SH-SY5Y (cell line): ENCODE measurements at regions not wholly inside any gene's neighbourhood (a gene's known extent, or its start where the extent isn't known, plus 50 kb on each side); places are given as distances from the start of the nearest gene placed in this dataset.

Source experiments
- GATA2 ChIP-seq: IDR thresholded peaks from 2 replicates; pipeline ENCODE4 v1.6.1; 2011; ENCODE audit warnings: mild to moderate bottlenecking, low read depth, low read length
- GATA3 ChIP-seq: IDR thresholded peaks from 2 replicates; pipeline ENCODE4 v1.6.1; 2011; ENCODE audit warnings: low read depth, mild to moderate bottlenecking, low read length, moderate library complexity

DNA sequence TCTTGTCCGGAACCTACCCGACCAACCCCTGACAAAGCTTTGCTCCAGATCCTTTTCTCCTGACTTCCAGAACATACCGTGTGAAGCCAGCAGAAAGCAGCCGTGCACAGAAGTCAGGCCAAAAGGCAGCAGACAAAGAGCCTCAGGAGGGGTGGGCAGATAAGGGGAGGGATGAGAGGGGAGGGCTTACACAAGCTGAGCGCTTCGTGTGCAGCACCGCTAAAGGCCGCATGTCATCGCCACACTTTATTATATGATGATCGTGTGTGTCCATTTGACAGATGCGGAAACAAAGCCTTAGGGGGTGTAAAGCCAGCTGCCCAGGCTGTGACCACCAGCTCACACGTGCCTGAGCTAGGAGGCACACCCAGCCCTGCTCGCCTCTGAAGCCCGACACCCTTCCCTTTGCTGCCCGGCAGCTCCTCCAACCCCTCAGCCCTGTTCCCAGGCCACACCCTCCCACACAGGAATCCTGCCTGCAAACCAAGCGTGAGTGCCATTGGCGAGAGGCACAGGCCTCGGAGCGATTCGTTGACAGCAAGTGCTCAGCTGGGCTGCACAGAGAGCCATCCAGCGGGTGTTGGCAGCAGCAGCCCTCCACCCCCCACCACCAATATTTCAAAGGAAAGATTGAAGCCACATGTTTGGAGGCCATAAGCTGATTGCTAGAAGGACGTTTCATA lies 170.5 kb upstream of the SMIM23 start:
- no peak for TF ChIP-seq GATA3
- TF ChIP-seq GATA2, result no peak

GRCh38 chr5:171615705-171616640 lies 169.6 kb upstream of the SMIM23 start:
- TF ChIP-seq GATA3 (no peak), GATA2 (no peak)

GRCh38 chr5:171617266-171617665 lies 168.4 kb upstream of the SMIM23 start:
- TF ChIP-seq GATA3 (no peak), GATA2 (no peak)

DNA sequence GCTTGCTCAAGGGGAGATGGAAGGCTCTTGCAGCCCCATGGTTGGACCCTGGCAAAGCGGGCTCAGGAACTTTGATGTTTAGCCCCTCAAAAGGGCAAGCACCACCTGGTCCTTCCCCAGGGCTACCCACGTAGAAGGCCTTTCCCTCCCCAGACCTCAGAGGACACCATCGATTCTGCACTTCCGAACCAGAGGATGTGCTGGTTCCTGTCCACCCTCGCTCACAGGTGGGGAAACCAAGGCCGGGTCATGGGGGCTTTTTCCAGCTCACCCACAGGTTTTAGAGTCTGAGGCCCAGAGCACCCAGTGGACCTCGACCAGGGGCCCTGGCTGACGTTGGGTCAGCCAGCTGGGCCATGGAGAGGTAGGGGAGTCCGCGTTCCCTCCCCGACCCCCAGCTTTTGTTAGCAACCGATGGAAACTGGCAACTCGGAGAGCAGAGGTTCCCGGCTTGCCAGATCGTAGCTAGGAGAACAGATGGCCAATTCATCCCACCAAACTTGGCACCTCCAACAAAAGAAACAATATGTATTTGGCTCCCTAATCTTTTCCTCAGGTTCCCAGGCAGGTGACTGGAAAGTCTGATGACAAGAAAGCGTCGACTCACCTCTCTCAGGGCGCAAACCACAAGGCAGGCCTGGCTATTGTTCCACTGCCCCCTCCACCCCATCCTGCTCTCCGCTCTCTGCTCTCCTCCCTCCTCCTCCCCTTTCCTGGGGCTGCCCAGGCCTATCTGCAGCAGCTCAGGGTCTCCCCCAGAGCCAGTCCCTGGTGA lies 167.6 kb upstream of the SMIM23 start:
- TF ChIP-seq GATA2 (no peak), GATA3 (no peak)

GRCh38 chr5:171619196-171619595 lies 166.4 kb upstream of the SMIM23 start:
- TF ChIP-seq GATA3 (no peak), GATA2 (no peak)

GRCh38 chr5:171619744-171620143 lies 165.9 kb upstream of the SMIM23 start:
- TF ChIP-seq GATA2 (no peak), GATA3 (no peak)

DNA sequence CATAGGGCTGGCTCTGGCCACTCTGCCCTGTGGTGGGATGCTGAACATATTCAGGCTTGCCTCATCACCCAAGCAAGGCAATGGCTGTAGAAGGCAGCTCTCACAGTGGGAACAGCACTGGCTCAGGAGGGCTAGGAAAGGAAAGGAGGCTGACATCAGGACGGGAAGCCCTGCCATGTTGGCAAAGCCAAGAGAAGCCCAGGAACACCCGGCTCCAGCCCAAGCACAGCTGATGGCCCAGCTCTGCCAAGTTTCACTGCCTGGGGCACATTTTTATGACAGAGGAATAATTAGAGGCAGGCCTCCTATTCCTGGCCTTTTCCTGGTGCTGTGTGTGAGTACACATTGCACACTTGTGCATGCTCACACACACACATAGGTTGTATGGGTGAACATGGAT lies 163.6 kb upstream of the SMIM23 start:
- no peak for TF ChIP-seq GATA3
- no peak for TF ChIP-seq GATA2

DNA sequence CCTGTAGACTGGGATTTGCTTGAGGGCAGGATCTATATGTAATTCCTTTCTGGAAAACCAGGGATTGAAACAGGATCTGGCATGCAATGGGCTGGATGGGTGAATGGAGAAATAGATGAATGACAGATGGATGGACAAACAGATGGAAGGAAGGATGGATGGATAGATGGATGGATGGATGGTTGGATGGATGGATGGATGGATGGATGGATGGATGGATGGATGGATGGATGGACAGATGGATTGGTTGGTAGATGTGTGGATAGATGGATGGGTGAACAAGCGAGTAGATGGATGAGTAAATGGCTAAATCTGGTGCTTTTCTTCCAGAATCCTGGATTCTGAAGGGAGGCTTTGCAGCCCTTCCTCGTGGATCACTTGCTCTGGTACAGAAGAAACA lies 162.5 kb upstream of the SMIM23 start:
- no peak for TF ChIP-seq GATA2
- no peak for TF ChIP-seq GATA3

DNA sequence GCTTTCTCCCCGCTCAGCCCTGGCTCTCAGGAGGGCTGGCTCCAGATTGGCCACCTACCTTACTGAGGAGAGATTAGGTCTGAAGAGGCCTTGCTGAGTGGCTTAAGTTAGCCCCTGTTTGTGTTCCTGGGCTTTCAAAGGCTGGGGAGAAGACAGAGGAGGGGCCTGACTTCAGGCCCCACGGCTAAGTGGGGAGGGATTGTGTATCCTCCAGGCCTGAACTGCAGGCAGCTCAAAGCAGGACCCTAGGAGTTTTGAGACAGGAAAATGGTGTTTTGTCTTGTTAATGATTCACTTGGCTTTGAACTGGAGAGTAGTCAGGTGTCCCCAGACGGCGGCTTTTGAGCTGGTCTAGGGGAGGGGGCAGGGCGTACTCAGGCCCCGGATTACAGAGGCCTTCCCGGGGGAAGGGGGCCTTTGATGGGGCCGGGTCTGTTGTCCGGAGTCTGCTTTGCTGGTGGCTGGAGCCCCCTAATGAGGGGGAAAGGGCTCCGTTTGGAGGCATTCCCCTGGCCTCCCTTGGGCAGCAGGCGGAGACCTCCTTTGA lies 162.0 kb upstream of the SMIM23 start:
- TF ChIP-seq GATA3, result no peak
- no peak for TF ChIP-seq GATA2

DNA sequence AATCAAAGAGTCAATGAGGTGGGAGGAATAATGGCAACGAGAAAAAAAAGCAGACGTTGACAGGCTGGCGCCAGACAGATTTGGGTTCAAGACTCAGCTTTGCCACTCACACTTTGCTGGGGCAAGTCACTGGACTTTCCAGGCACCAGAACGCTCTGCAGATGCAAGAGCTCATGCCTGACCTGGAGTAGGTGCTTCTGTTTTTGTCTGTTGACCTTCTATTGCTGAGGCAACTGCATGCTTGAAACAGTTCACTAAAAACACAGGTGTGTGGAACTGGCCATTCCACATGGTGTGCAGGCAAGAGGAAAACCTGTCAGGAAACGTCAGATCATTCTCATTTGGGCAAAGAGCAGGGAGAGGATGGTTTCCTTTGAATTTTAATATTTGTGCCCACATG lies 161.2 kb upstream of the SMIM23 start:
- TF ChIP-seq GATA2 (no peak), GATA3 (no peak)

- TF ChIP-seq GATA2, result no peak
- TF ChIP-seq GATA3, result no peak
Measured at GRCh38 chr5:171625646-171626045, 160.0 kb upstream of the SMIM23 start.

- TF ChIP-seq GATA2, result peak; percentile 81
- TF ChIP-seq GATA3, result no peak
Measured at GRCh38 chr5:171627936-171628632, 157.5 kb upstream of the SMIM23 start.

GRCh38 chr5:171628633-171628974 lies 157.0 kb upstream of the SMIM23 start:
- TF ChIP-seq GATA3, result no peak
